KMS-11 (cell line): ENCODE measurements at regions not wholly inside any gene's neighbourhood (a gene's known extent, or its start where the extent isn't known, plus 50 kb on each side); places are given as distances from the start of the nearest gene placed in this dataset.

Experiments
- H2AFZ ChIP-seq: fragments of 200-600 bp; sonication (generic); 2 replicates; pipeline ENCODE4 v1.6.1; 2016; ENCODE audit warnings: antibody characterized with exemption, mixed run types, low read depth
- H3K27ac ChIP-seq: fragments of 200-600 bp; sonication (generic); 2 replicates; pipeline ENCODE4 v1.6.1; 2016; ENCODE audit warnings: mild to moderate bottlenecking, mixed run types
- H3K27me3 ChIP-seq: fragments of 200-600 bp; sonication (generic); 2 replicates; pipeline ENCODE4 v1.6.1; 2017; ENCODE audit warnings: mild to moderate bottlenecking, low read depth, mixed run types, moderate library complexity; ENCODE audit not compliant: insufficient read depth
- H3K36me3 ChIP-seq: fragments of 200-600 bp; sonication (generic); 2 replicates; pipeline ENCODE4 v1.6.1; 2017; ENCODE audit warnings: mild to moderate bottlenecking, mixed run types; ENCODE audit not compliant: insufficient read depth
- H3K4me1 ChIP-seq: fragments of 200-600 bp; sonication (generic); 2 replicates; pipeline ENCODE4 v1.6.1; 2016; ENCODE audit warnings: mild to moderate bottlenecking, low read depth, mixed run types; ENCODE audit not compliant: poor library complexity, severe bottlenecking
- H3K4me2 ChIP-seq: fragments of 200-600 bp; sonication (generic); 2 replicates; pipeline ENCODE4 v1.7.0; 2016; ENCODE audit warnings: mild to moderate bottlenecking, mixed run types
- H3K4me3 ChIP-seq: fragments of 200-600 bp; sonication (generic); IDR thresholded peaks from 2 replicates; pipeline ENCODE4 v1.6.1; 2017; ENCODE audit warnings: low read depth, low read length, mixed read lengths; ENCODE audit not compliant: insufficient read depth
- H3K79me2 ChIP-seq: fragments of 200-600 bp; sonication (generic); 2 replicates; pipeline ENCODE4 v1.6.1; 2016; ENCODE audit warnings: low read depth, mixed run types; ENCODE audit not compliant: insufficient read depth
- H3K9ac ChIP-seq: fragments of 200-600 bp; sonication (generic); 2 replicates; pipeline ENCODE4 v1.6.1; 2016; ENCODE audit warnings: mild to moderate bottlenecking, mixed run types
- H4K20me1 ChIP-seq: fragments of 200-600 bp; sonication (generic); 2 replicates; pipeline ENCODE4 v1.6.1; 2016; ENCODE audit warnings: mild to moderate bottlenecking, mixed run types; ENCODE audit not compliant: insufficient read depth
- TF ChIP-seq, protein P1 (sequence below): fragments of 200-600 bp; sonication (generic); conservative IDR thresholded peaks from 2 replicates; pipeline ENCODE4 v1.6.1; 2017; ENCODE audit warnings: low read depth, mild to moderate bottlenecking, antibody characterized with exemption, low read length, moderate library complexity, mixed read lengths

DNA sequence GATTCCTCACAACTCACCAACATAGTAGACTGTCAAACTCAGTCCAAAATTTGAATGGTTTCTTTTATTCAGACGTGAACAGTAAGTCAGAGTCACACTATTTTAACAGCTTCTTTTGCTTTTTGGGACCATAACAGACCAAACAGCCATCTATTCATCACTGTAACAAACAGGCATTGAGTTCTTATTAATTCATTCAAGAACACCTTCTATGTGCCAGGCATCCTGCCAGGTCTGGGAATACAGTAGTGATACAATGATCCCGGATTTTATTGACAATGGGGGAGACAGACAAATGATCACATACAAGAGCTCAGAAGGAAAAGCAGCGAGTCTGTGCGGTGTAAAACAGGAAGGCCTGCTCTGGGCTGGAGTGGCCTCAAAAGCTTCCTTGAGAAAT, 153.3 kb upstream of the ERCC6L2 start:
- H3K27me3 ChIP-seq, result no peaks in the 10 kb centered on the region
- peaks cover 4% of the 10 kb centered on the region for H3K4me1 ChIP-seq
- H3K4me3 ChIP-seq, result no peak overlapping the region
- H2AFZ ChIP-seq, result no peak overlapping the region
- H3K4me2 ChIP-seq, result no peak overlapping the region
- H3K27ac ChIP-seq, result no peak overlapping the region
- H3K9ac ChIP-seq, result no peak overlapping the region
- H4K20me1 ChIP-seq, result no peaks in the 10 kb centered on the region
- TF ChIP-seq, protein P1, sequence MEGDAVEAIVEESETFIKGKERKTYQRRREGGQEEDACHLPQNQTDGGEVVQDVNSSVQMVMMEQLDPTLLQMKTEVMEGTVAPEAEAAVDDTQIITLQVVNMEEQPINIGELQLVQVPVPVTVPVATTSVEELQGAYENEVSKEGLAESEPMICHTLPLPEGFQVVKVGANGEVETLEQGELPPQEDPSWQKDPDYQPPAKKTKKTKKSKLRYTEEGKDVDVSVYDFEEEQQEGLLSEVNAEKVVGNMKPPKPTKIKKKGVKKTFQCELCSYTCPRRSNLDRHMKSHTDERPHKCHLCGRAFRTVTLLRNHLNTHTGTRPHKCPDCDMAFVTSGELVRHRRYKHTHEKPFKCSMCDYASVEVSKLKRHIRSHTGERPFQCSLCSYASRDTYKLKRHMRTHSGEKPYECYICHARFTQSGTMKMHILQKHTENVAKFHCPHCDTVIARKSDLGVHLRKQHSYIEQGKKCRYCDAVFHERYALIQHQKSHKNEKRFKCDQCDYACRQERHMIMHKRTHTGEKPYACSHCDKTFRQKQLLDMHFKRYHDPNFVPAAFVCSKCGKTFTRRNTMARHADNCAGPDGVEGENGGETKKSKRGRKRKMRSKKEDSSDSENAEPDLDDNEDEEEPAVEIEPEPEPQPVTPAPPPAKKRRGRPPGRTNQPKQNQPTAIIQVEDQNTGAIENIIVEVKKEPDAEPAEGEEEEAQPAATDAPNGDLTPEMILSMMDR, result no peak
- no peaks in the 10 kb centered on the region for H3K36me3 ChIP-seq
- H3K79me2 ChIP-seq, result no peaks in the 10 kb centered on the region

DNA sequence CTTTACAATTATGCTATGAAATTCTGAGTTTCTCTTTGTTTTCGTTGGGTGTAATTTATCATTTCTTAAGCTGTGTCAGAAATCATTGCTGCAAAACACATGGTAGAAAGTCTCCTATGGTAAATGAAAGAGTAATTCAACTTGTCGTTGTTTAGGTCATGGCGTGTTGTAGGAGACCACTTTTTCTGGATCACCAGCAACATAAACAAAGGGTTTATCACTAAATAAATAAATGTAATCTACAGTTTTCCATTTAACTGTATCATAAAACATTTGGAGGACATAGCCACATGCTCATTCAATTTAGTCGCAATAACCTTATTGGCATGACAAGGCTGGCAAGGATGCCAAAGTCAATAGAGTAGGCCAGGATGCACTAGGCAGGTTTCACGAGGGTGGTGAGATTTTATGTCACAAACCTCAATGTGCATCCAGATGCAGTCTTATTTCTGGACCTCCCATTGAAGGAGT, 154.4 kb upstream of the ERCC6L2 start:
- Histone ChIP-seq H3K4me2 (no peak overlapping the region), H4K20me1 (no peaks in the 10 kb centered on the region), H3K4me3 (no peak overlapping the region), H3K27me3 (no peaks in the 10 kb centered on the region), H3K27ac (no peak overlapping the region), H3K79me2 (no peaks in the 10 kb centered on the region), H3K9ac (no peak overlapping the region), H3K4me1 (peaks cover 4% of the 10 kb centered on the region), H2AFZ (no peak overlapping the region), H3K36me3 (no peaks in the 10 kb centered on the region)
- TF ChIP-seq, protein P1, result no peak

DNA sequence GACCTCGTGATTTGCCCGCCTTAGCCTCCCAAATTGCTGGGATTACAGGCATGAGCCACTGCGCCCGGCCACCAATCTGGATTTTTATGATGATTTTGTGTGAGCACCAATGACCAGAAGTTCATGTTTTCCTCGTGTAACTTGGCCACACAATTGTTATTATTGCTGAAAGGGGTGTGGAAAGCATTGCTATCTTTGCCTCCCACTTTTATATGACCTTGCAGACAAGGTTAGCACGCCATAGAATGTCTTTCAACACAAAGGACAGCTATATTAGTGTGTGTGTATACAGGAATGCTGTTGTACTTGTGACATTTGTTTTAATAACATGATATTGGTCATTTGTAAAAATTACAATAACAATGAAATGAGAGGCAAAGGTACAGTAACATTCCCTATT, 155.0 kb upstream of the ERCC6L2 start:
- H3K27me3 ChIP-seq, result no peaks in the 10 kb centered on the region
- H3K36me3 ChIP-seq, result no peaks in the 10 kb centered on the region
- TF ChIP-seq, protein P1, result no peak
- H3K4me1 ChIP-seq, result peaks cover 4% of the 10 kb centered on the region
- no peak overlapping the region for H3K27ac ChIP-seq
- H3K4me3 ChIP-seq, result no peak overlapping the region
- H3K79me2 ChIP-seq, result no peaks in the 10 kb centered on the region
- no peak overlapping the region for H3K9ac ChIP-seq
- no peak overlapping the region for H3K4me2 ChIP-seq
- no peak overlapping the region for H2AFZ ChIP-seq
- no peaks in the 10 kb centered on the region for H4K20me1 ChIP-seq

DNA sequence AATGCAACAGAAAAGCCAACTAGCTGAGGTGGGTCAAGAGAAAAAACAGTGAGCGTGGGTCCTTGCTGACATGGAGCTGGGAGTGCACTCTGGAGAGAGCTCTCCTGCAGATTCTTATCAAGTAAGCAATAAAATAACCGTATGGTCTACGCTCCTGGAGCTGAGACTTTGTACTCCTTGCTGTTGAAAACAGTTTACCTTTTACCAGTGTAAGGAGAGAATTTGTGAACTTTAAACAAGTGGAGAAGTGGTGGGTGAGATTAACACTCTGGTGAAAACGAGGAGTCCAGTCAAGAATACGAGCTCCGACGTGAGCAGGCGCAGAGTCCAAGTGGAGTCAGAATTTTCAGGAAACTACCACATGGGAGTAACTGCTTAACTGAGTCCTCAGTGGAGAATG, 156.1 kb upstream of the ERCC6L2 start:
- H3K9ac ChIP-seq, result no peak overlapping the region
- H4K20me1 ChIP-seq, result no peaks in the 10 kb centered on the region
- H3K27ac ChIP-seq, result no peak overlapping the region
- H3K27me3 ChIP-seq, result no peaks in the 10 kb centered on the region
- H3K4me3 ChIP-seq, result no peak overlapping the region
- H3K36me3 ChIP-seq, result no peaks in the 10 kb centered on the region
- no peak overlapping the region for H3K4me2 ChIP-seq
- TF ChIP-seq, protein P1, result no peak
- no peak overlapping the region for H2AFZ ChIP-seq
- H3K4me1 ChIP-seq, result no peaks in the 10 kb centered on the region
- H3K79me2 ChIP-seq, result no peaks in the 10 kb centered on the region
